ENCODE measurements at regions not wholly inside any gene's neighbourhood (a gene's known extent, or its start where the extent isn't known, plus 50 kb on each side); places are given as distances from the start of the nearest gene placed in this dataset.

DNA sequence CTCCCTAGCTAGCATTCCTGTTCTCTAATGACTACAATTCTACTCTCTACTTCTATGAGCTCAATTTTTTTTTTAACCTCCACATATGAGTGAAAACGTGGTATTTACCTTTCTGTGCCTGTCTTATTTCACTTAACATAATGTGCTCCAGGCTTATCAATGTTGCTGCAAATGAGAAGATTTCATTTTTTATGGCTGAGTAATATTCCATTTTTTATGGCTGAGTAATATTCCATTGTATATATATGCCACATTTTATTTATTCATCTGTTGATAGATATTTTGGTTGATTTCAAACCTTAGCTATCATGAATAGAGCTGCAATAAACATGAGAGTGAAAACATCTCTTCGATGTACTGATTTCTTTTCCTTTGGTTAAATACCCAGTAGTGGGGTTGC, 159.6 kb upstream of the TPK1 start:
- TF ChIP-seq, protein P1, sequence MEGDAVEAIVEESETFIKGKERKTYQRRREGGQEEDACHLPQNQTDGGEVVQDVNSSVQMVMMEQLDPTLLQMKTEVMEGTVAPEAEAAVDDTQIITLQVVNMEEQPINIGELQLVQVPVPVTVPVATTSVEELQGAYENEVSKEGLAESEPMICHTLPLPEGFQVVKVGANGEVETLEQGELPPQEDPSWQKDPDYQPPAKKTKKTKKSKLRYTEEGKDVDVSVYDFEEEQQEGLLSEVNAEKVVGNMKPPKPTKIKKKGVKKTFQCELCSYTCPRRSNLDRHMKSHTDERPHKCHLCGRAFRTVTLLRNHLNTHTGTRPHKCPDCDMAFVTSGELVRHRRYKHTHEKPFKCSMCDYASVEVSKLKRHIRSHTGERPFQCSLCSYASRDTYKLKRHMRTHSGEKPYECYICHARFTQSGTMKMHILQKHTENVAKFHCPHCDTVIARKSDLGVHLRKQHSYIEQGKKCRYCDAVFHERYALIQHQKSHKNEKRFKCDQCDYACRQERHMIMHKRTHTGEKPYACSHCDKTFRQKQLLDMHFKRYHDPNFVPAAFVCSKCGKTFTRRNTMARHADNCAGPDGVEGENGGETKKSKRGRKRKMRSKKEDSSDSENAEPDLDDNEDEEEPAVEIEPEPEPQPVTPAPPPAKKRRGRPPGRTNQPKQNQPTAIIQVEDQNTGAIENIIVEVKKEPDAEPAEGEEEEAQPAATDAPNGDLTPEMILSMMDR (IDR thresholded peaks at IDR 0.05; ENCODE audit: low read depth, low read length) = no peak
- DNase-seq (ENCODE audit: low read depth, low spot score) = no peak
- H3K4me3 ChIP-seq (ENCODE audit: low read depth, low read length) = no peak overlapping the region
- in situ Hi-C loops (cut with HindIII; ENCODE audit: low sequenced_read_pairs) = no loop called here

DNA sequence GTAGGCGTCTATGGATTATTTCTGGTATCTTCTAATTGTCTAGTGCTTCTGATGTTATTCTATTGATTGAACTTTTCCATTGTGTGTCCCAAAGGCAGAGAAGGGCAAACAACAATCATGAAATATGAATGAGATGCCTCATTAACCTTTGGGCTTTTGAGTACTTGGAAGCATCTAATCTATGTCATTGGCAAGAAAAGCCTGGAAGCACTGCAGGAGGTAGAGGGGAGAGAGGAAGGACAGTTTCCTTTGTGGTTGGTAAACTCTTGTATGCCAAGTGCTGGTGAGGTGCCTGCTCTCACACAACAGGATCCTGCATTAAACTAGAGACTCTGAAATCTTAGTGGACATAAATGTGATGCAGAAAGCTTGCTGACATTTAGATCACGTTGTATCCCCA, 155.2 kb upstream of the TPK1 start:
- H3K4me3 ChIP-seq (ENCODE audit: low read depth, low read length) = no peak overlapping the region
- DNase-seq (ENCODE audit: low read depth, low spot score) = no peak
- TF ChIP-seq, protein P1 (IDR thresholded peaks at IDR 0.05; ENCODE audit: low read depth, low read length) = no peak
- in situ Hi-C loops (cut with HindIII; ENCODE audit: low sequenced_read_pairs) = no loop called here

DNA sequence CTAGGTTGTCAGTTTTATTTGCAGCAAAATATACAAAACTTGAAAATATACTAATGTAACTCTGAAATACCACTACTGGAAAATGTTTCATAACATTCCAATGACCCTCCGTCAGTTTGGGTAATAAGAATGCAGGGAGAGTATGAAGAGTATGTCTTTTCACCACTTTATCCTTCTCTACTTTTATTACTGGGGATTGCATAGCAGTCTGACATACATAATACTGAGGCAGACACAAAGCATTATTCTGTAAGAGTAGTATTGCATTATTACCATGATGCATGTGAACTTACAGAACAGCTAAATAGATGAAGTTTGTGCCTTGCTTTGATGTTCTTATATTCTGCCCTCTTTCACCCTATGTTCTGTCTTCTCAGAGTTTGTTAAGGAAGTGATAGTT, 151.8 kb upstream of the TPK1 start:
- no peak overlapping the region for H3K4me3 ChIP-seq (ENCODE audit: low read depth, low read length)
- DNase-seq (ENCODE audit: low read depth, low spot score) = no peak
- TF ChIP-seq, protein P1 (IDR thresholded peaks at IDR 0.05; ENCODE audit: low read depth, low read length) = no peak
- in situ Hi-C loops (cut with HindIII; ENCODE audit: low sequenced_read_pairs) = no loop called here

DNA sequence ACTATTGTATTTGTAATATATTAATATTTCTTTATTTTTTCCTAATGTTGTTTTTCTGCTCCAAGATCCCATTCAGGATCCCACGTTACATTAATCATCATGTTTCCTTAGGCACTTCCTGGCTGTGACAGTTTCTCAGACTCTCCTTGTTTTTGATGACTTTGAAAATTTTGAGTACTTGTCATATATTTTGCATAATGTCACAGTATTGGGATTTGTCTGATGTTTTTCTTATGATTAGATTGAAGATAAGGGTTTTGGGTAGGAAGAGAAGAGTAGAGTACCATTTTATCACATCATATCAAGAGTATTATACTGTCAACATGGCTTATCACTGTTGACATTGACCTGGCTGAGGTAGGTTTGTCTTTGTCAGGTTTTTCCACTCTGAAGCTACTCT, 146.3 kb upstream of the TPK1 start:
- in situ Hi-C loops (cut with HindIII; ENCODE audit: low sequenced_read_pairs) = no loop called here
- no peak overlapping the region for H3K4me3 ChIP-seq (ENCODE audit: low read depth, low read length)

DNA sequence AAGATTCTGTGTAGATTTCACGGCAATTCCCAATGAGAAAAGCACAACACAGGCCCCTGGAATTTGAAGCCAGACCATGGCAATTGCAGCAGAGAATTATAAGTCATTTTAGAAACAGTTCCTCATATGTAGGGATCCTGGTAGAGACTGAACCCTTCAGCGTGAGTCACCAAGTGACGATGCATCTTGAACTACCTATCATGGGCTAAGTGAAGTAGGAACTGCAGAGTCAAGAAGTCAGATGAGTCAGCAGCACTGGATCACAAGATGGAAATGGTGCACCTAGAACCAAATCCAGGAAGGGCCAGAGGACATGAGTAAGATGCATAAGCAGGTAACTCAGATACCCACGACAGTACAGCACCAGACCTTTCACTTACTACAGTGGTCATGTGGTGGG, 140.0 kb upstream of the TPK1 start:
- DNase-seq (ENCODE audit: low read depth, low spot score) = no peak
- in situ Hi-C loops (cut with HindIII; ENCODE audit: low sequenced_read_pairs) = no loop called here
- no peak overlapping the region for H3K4me3 ChIP-seq (ENCODE audit: low read depth, low read length)
- TF ChIP-seq, protein P1 (IDR thresholded peaks at IDR 0.05; ENCODE audit: low read depth, low read length) = no peak

More for the DNA sequence above, 146.3 kb upstream of the TPK1 start:
- TF ChIP-seq, protein P1 (IDR thresholded peaks at IDR 0.05; ENCODE audit: low read depth, low read length) = no peak
- DNase-seq (ENCODE audit: low read depth, low spot score) = no peak

DNA sequence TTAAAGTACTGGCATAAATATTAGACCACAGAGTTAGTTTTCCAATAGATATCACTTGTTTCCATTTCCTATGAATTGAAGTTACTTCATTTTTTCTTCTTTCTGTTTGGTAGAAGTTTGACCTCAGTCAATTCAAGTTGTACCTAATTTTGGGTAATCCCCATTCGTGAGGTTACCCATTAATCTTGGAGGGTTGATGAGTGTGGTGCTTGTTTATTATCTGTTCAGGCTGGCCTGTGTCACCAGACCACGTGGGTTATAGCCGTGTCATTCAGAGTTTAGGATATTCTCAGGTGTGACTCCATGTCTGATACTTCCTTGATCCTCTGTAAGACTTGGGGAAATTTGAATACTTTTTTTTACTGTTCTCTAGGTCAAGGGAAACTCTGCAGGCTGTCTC, 133.9 kb upstream of the TPK1 start:
- TF ChIP-seq, protein P1 (IDR thresholded peaks at IDR 0.05; ENCODE audit: low read depth, low read length) = no peak
- in situ Hi-C loops (cut with HindIII; ENCODE audit: low sequenced_read_pairs) = no loop called here

DNA sequence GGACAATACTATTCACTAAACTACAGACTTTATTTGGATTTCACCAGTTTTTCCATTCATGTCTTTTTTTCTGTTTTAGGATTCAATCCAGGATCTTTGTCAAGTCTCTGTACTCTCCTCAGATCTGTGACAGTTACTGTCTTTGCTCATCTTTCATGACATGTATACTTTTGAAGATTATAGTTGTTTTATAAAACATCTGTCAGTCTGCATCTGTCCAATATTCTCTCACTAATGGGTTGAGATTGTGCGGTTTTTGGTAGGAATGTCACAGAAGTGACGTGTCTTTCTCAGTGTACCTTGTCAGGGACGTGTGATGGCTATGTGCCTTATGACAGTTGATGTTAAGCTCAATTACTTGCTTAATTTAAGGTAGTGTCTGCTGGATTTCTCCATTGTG, 124.9 kb upstream of the TPK1 start:
- no peak overlapping the region for H3K4me3 ChIP-seq (ENCODE audit: low read depth, low read length)
- TF ChIP-seq, protein P1 (IDR thresholded peaks at IDR 0.05; ENCODE audit: low read depth, low read length) = no peak
- in situ Hi-C loops (cut with HindIII; ENCODE audit: low sequenced_read_pairs) = no loop called here
- DNase-seq (ENCODE audit: low read depth, low spot score) = no peak

More for the DNA sequence above, 133.9 kb upstream of the TPK1 start:
- no peak overlapping the region for H3K4me3 ChIP-seq (ENCODE audit: low read depth, low read length)
- no peak for DNase-seq (ENCODE audit: low read depth, low spot score)
